ENCODE measurements at regions not wholly inside any gene's neighbourhood (a gene's known extent, or its start where the extent isn't known, plus 50 kb on each side); places are given as distances from the start of the nearest gene placed in this dataset.
"Not testable (repeated sequence)": the region's sequence is repeated elsewhere in the genome, so short reads cannot be mapped to it uniquely, and the experiment has no call there.

DNA sequence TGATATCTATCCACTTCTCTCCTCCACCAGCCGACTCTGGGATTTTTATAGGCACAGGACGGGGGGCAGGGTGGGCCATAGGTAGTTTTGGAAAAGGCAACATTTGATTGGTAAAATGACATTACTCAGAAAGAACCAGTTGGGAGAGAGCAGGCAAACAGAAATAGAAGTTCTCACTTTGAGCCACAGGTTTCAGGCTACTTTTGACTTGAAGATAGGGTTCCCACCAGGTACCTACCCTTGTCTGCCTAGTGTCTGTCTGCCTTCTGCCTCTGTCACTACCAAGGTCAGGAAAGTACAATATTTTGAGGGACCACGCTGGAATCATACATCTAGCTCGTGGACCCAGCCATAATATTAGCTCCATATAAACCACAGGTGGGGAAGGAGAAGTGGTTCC lies 412.9 kb upstream of the GRM7 start:
- no peak for DNase-seq (ENCODE audit: low read depth)
- no peak overlapping the region for H3K4me3 ChIP-seq (ENCODE audit: low read depth, low read length)

DNA sequence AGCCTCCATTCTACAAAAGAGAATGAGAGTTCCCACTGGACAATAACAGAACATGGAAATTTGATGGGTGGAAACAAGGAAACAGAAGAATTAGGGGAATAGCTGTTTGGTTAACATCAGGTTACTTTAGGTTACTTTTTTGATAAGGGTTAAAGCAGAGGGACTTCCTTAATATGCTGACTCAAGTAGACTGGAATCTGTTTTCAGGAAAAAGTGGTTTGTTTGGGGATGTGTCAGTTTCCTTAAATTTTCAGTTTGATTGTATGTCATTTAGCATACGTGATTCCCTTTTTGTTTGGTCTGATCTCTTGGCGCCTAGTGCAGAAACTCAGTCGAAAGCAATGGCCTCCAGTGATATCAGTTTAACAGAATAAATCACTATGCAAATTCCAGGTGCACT lies 411.8 kb upstream of the GRM7 start:
- no peak for DNase-seq (ENCODE audit: low read depth)
- no peak overlapping the region for H3K4me3 ChIP-seq (ENCODE audit: low read depth, low read length)

DNA sequence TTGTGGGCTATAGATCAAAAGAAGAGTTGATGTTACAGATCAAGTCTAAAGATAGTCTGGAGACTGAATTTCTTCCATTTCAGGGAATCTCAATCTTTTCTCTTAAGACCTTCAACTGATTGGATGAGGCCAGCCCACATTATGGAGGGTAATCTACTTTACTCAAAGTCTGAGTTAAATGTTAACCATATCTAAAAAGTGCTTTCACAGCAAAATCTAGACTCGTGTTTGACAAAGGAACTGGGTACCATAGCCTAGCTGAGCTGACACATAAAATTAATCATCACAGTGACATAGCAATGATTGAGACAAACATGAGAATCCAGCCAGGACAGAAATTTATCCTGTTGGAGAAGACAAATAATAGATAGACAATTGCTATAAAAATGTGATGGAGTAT lies 407.9 kb upstream of the GRM7 start:
- DNase-seq (ENCODE audit: low read depth), result no peak
- no peak overlapping the region for H3K4me3 ChIP-seq (ENCODE audit: low read depth, low read length)

- no peak overlapping the region for H3K4me3 ChIP-seq (ENCODE audit: low read depth, low read length)
- no peak for DNase-seq (ENCODE audit: low read depth)
Measured at GRCh38 chr3:6455031-6455430, 405.9 kb upstream of the GRM7 start.

GRCh38 chr3:6467186-6467585 lies 393.7 kb upstream of the GRM7 start:
- H3K4me3 ChIP-seq (ENCODE audit: low read depth, low read length), result no peak overlapping the region
- DNase-seq (ENCODE audit: low read depth), result no peak

DNA sequence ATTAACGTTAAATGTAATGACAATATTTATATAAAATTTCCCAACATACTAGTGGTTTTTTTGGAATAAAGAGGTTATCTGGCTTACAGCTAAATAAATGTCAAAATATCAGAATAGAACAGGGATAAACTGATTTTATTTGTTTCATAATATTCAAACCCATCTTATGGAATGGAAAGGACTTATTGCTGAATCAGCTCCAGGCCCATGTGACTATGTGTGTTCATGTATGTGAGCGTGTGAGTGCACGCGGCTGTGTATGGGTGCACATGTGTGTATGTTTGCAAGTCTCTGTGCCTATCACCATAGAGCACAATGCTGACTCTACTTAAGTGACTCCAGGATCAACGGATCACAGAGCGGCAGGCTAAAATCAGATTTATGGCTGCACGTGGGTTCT lies 392.3 kb upstream of the GRM7 start:
- DNase-seq (ENCODE audit: low read depth), result no peak
- H3K4me3 ChIP-seq (ENCODE audit: low read depth, low read length), result no peak overlapping the region

DNA sequence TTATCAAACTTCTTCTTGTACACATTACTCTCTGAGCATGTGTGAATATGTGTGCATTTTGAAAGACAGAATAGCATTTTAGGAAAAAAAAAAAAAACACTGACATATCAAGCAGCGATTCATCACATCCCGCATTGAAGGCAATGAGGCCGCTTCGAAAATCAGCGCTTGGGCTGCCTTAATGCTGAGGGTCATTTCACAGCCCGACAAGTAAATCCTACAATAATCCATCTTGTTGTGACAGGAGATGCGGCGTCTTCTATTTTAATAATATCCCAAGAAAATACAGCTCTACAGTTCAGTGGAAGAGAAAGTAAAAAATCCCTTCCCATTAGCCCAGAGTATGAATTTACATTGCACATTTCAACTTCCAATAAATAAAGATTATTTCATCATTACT lies 389.2 kb upstream of the GRM7 start:
- no peak for DNase-seq (ENCODE audit: low read depth)
- H3K4me3 ChIP-seq (ENCODE audit: low read depth, low read length), result no peak overlapping the region

DNA sequence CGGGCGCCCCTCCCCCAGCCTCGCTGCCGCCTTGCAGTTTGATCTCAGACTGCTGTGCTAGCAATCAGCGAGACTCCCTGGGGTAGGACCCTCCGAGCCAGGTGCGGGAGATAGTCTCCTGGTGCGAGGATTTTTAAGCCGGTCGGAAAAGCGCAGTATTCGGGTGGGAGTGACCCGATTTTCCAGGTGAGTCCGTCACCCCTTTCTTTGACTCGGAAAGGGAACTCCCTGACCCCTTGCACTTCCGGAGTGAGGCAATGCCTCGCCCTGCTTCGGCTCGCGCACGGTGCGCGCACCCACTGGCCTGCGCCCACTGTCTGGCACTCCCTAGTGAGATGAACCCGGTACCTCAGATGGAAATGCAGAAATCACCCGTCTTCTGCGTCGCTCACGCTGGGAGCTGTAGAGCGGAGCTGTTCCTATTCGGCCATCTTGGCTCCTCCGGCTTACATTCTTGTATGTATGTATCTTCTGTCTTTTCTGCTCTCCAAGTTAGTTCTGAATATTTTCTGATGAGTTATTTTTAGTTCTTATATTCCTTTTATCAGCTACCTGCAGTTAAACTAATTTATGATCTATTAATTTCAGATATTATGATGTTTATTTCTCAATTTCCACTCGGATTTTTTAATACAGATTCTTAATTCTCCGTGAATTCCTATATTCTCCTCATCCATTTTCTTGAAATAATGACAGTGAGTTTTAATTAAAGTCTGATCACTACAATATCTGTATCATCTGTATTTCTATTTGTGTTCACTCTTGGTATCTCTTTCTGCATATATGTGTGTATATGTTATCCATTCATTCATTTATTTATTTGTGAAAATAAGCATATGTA lies 370.2 kb upstream of the GRM7 start:
- not testable (repeated sequence) for H3K4me3 ChIP-seq (ENCODE audit: low read depth, low read length); DNase-seq (ENCODE audit: low read depth)

- H3K4me3 ChIP-seq (ENCODE audit: low read depth, low read length), result no peak overlapping the region
- DNase-seq (ENCODE audit: low read depth), result no peak
Measured at GRCh38 chr3:6491768-6492167, 369.1 kb upstream of the GRM7 start.

DNA sequence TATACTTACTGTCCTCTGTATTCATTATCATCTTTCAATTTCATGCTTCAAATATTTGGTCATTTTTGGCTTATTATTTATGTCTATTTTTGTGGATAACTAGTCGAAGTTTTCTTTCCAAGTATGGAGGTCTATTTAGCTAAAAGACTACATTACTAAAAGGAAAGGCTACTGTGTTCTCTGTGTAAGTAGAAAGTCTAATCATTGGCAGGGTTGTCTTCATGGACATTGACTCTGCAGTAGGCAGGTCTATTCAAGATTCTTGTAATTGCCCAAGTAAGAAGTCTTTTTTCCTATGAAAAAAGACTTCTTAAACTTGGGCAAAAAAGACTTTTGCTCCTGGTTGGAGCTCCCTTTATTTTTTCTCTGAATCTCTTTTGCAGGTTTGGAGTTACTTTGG lies 368.6 kb upstream of the GRM7 start:
- no peak overlapping the region for H3K4me3 ChIP-seq (ENCODE audit: low read depth, low read length)
- no peak for DNase-seq (ENCODE audit: low read depth)

DNA sequence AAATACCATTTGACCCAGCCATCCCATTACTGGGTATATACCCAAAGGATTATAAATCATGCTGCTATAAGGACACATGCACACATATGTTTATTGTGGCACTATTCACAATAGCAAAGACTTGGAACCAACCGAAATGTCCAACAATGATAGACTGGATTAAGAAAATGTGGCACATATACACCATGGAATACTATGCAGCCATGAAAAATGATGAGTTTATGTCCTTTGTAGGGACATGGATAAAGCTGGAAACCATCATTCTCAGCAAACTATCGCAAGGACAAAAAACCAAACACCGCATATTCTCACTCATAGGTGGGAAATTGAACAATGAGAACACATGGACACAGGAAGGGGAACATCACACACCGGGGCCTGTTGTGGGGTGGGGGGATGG lies 362.0 kb upstream of the GRM7 start:
- not testable (repeated sequence) for DNase-seq (ENCODE audit: low read depth); H3K4me3 ChIP-seq (ENCODE audit: low read depth, low read length)

DNA sequence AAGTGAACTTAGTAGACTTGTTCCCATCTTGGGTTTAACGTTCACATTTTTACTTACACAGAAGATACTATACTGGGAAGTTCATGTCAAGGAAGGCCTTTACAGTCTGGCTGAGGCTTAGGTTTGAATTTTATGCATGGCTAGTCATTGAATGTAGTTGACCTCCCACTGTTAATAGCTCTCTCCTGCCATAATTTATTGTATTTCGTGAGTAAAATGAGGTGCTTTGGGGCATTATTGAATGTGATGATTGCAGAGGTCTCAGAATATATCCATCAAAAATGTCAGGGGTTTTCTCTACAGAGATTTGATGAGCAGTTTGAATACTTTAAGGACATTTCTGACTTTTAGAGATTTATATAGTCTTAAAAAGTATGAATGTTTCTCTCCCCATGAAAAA lies 356.6 kb upstream of the GRM7 start:
- H3K4me3 ChIP-seq (ENCODE audit: low read depth, low read length), result no peak overlapping the region
- DNase-seq (ENCODE audit: low read depth), result no peak

DNA sequence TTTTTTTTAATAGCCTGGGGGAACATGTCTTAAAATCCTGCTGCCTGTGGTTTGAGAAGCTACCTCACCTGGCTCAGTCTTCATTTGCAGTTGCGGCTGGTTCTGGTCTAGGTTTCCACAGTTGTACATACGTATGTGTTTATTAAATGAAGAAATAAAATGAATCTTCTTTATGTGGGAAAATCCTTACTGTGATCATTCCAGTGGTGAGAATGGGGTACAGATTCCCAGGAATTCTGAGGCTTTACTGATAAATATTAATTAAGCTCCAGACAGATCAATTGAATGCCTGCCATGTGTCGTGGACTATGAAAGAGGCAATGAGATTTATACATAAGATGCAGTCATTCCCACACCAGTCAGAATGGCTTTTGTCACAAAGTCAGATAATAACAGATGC lies 356.1 kb upstream of the GRM7 start:
- H3K4me3 ChIP-seq (ENCODE audit: low read depth, low read length), result no peak overlapping the region
- no peak for DNase-seq (ENCODE audit: low read depth)

DNA sequence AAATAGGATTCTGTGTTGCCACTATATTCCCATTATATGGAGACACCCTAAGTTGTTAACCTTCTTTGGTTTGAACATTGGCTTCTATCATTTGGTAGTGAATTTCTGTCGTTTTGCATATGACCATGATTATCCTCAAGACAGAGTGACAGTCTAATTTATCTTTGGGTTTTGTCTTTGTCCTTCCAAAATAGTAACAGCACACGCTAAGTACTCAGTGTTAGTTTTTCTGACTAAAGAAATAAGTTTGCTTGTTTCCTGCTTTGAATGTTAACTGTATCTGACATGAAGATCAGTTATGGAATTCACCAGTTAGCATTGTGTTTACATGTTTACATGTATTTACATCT lies 352.5 kb upstream of the GRM7 start:
- H3K4me3 ChIP-seq (ENCODE audit: low read depth, low read length), result no peak overlapping the region
- no peak for DNase-seq (ENCODE audit: low read depth)

DNA sequence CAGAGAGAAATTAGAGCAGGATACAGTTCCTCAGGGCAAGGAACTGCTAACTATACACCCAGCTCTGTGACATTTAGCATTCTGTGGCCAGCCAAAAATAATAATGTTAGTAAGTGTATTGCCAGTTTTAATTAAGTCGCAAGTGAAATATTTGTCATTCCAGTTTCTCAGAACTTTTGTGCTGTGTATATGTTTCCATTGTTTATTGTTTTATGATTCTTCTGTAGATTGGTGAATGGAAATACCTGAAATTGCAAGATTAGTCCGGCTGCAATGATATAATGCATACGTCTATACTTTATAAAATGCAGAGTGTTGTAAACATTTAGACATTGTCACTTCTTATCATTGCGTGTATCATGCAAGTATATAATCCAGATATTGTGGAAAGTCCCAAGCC lies 351.3 kb upstream of the GRM7 start:
- no peak for DNase-seq (ENCODE audit: low read depth)
- H3K4me3 ChIP-seq (ENCODE audit: low read depth, low read length), result no peak overlapping the region

DNA sequence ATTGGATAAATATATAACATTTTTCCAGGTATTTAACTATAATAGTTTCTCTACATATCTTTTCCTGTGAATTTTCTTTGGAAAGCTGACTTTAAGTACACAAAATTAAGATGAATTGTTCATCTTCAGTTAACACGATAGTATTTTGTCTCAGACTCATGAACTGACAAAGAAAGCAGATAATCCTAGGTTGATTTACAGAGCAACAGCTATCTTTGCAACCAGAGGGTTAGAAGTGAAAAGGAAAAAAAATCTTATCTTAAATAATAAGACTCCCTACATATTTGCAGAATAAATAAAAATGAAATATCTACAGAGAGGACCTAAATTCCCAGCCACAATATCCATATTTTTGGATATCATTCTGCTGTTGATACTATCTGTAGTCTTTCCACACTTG lies 350.2 kb upstream of the GRM7 start:
- DNase-seq (ENCODE audit: low read depth), result no peak
- no peak overlapping the region for H3K4me3 ChIP-seq (ENCODE audit: low read depth, low read length)

DNA sequence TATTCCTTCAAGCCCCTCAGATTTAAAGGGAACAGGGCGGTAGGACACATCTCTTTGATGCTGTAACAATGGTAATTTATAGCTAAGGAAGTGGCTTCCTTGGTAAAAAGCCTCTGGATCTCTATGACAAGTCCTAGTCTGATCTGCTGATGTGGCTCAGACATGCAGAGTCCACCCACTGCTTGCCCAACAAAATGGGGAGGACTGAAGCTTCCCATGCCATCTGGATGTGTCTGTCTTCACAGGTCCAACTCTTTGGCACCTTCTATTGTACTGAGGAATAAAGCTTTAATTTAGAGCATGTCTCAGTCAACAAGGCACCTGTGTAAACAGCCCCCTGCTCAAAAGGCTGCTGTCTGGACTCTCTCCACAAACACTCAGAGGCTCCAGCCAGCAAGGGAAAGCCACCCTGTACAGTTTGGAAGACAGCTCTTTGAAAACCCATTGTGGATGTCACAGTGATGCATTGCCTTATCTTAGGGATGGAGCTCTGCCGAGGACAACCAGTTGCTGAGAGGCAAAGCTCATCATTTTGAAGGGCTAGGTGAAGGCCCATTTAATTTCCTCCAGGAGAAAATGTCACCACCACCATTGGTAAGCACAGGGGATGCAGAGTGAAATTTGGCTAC lies 348.6 kb upstream of the GRM7 start:
- no peak overlapping the region for H3K4me3 ChIP-seq (ENCODE audit: low read depth, low read length)
- no peak for DNase-seq (ENCODE audit: low read depth)

DNA sequence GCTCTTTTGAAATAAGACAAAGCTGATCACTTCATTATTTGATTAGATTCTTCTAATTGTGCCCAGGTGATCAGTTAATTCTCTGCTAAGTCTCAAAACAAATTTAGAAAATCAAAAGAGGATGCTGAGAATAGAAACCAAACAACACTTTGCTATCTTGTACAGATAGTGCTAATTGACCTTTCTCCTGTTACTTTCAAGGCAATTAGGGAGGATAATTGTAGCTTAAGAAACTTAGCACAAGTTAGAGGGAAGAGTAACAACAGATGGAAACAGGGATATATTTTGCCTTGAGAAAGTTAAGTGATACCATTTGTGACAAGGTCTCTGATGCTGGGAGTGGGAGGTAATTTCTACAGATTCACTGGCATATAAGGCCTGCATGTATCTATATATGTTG lies 344.8 kb upstream of the GRM7 start:
- DNase-seq (ENCODE audit: low read depth), result no peak

DNA sequence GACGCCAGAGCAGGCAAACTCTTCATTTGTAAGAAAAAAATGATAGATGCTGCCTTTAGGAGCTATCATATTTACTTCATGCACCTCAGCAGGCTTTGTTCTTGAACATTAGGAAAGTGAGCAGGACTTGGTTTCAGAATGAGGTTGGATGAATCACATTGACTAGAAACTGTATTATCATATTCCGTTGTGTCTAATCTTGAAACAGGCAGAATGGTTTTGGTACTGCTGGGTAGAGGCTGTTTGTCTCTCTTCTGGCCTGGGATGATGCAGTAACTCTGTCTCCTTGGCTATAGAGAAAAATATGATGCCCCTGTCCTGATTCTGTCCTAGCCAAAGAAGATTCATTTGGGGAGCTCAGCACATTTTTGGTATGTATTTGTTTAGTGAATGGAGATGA lies 344.2 kb upstream of the GRM7 start:
- DNase-seq (ENCODE audit: low read depth), result no peak
- no peak overlapping the region for H3K4me3 ChIP-seq (ENCODE audit: low read depth, low read length)

More for the DNA sequence above, 344.8 kb upstream of the GRM7 start:
- H3K4me3 ChIP-seq (ENCODE audit: low read depth, low read length), result no peak overlapping the region

GRCh38 chr3:6518709-6519345 lies 342.1 kb upstream of the GRM7 start:
- DNase-seq (ENCODE audit: low read depth), result no peak
- no peak overlapping the region for H3K4me3 ChIP-seq (ENCODE audit: low read depth, low read length)
